PC-3 (cell line): ENCODE measurements at regions not wholly inside any gene's neighbourhood (a gene's known extent, or its start where the extent isn't known, plus 50 kb on each side); places are given as distances from the start of the nearest gene placed in this dataset.

Experiments
- ATAC-seq: fragments of 200-7000 bp; cut with Tn5 transposase; 2 replicates; pipeline ENCODE4 v1.9.1; 2020; ENCODE audit warnings: mild to moderate bottlenecking, moderate library complexity
- BruUV-seq: library from RNA; stranded (reverse); fragments of 400-500 nt; replicated peaks from 2 replicates; lab custom pipeline; 2021; lab: Mats Ljungman, UMichigan
- CTCF ChIA-PET: fragments of 300-600 bp; sonication (Branson Sonifier 250); formaldehyde crosslinking; loops from one replicate; lab custom pipeline; 2022; ENCODE audit warnings: antibody characterized with exemption; lab: Charles Lee
- POLR2A ChIA-PET: fragments of 300-600 bp; sonication (Branson Sonifier 250); formaldehyde crosslinking; loops from one replicate; lab custom pipeline; 2022; ENCODE audit warnings: antibody characterized with exemption; ENCODE audit not compliant: unreplicated experiment; lab: Charles Lee
- DNase-seq: peaks from one replicate; pipeline ENCODE4 v3.0.0-alpha.2; 2015
- H2AFZ ChIP-seq: fragments of 300-600 bp; sonication (generic); 2 replicates; pipeline ENCODE4 v1.6.0; 2016; ENCODE audit warnings: antibody characterized with exemption, low read length
- H3F3A ChIP-seq: fragments of 300-600 bp; sonication (generic); one replicate; pipeline ENCODE4 v1.6.0; 2017; ENCODE audit warnings: antibody characterized with exemption, low read length, control low read depth, mild to moderate bottlenecking; ENCODE audit not compliant: unreplicated experiment
- H3K27ac ChIP-seq: fragments of 300-600 bp; sonication (generic); 2 replicates; pipeline ENCODE4 v1.5.1; 2016; ENCODE audit warnings: mild to moderate bottlenecking, low read length
- H3K27me3 ChIP-seq: fragments of 300-600 bp; sonication (generic); 2 replicates; pipeline ENCODE4 v1.6.1; 2016; ENCODE audit warnings: low read length, mixed read lengths
- H3K36me3 ChIP-seq: fragments of 300-600 bp; sonication (generic); 2 replicates; pipeline ENCODE4 v1.6.1; 2016; ENCODE audit warnings: low read depth, mixed run types, low read length, mixed read lengths
- H3K4me1 ChIP-seq: fragments of 300-600 bp; sonication (generic); 2 replicates; pipeline ENCODE4 v1.5.1; 2016; ENCODE audit warnings: low read length; ENCODE audit not compliant: insufficient read depth
- H3K4me2 ChIP-seq: fragments of 300-600 bp; sonication (generic); 2 replicates; pipeline ENCODE4 v1.6.0; 2016; ENCODE audit warnings: low read length
- H3K4me3 ChIP-seq: fragments of 300-600 bp; sonication (generic); 2 replicates; pipeline ENCODE4 v1.5.1; 2016; ENCODE audit warnings: mild to moderate bottlenecking, low read length, mixed read lengths
- H3K79me2 ChIP-seq: fragments of 300-600 bp; sonication (generic); 2 replicates; pipeline ENCODE4 v1.6.1; 2017; ENCODE audit warnings: low read length, mixed read lengths
- H3K9ac ChIP-seq: fragments of 300-600 bp; sonication (generic); 2 replicates; pipeline ENCODE4 v1.6.0; 2016; ENCODE audit warnings: mild to moderate bottlenecking, low read length
- H3K9me2 ChIP-seq: fragments of 300-600 bp; sonication (generic); replicated peaks from 2 replicates; pipeline ENCODE4 v1.6.1; 2016; ENCODE audit warnings: mixed run types, low read length, mixed read lengths
- H3K9me3 ChIP-seq: fragments of 300-600 bp; sonication (generic); 2 replicates; pipeline ENCODE4 v1.6.1; 2016; ENCODE audit warnings: low read length, mixed read lengths
- H4K20me1 ChIP-seq: fragments of 300-600 bp; sonication (generic); 2 replicates; pipeline ENCODE4 v1.6.1; 2016; ENCODE audit warnings: low read length, mixed read lengths
- CTCF ChIP-seq: fragments of 300-600 bp; sonication (generic); conservative IDR thresholded peaks from 2 replicates; pipeline ENCODE4 v1.5.1; 2017; ENCODE audit warnings: antibody characterized with exemption, low read depth, mild to moderate bottlenecking, low read length
- EZH2 ChIP-seq: fragments of 300-600 bp; sonication (generic); IDR thresholded peaks from one replicate; pipeline ENCODE4 v1.6.1; 2017; ENCODE audit warnings: antibody characterized with exemption, mild to moderate bottlenecking, low read length; ENCODE audit not compliant: unreplicated experiment
- EZH2phosphoT487 ChIP-seq: fragments of 300-600 bp; sonication (generic); IDR thresholded peaks from 2 replicates; pipeline ENCODE4 v1.6.1; 2018; ENCODE audit warnings: mild to moderate bottlenecking, antibody characterized with exemption, low read length, borderline replicate concordance
- intact Hi-C: fragments of 100-400 bp; cut with micrococcal nuclease; formaldehyde crosslinking; loops from 2 replicates; pipeline ENCODE4 v1.9.0; 2023

- no peaks in the 10 kb centered on the region for H3K4me1 ChIP-seq
- no peaks in the 10 kb centered on the region for H3K9me2 ChIP-seq
- no peaks in the 10 kb centered on the region for H4K20me1 ChIP-seq
- H3F3A ChIP-seq, result no peaks in the 10 kb centered on the region
- H3K9me3 ChIP-seq, result no peaks in the 10 kb centered on the region
- H3K27me3 ChIP-seq, result no peaks in the 10 kb centered on the region
- H3K9ac ChIP-seq, result no peak overlapping the region
- no peak for TF ChIP-seq EZH2
- no peak for TF ChIP-seq CTCF
- no peak for TF ChIP-seq EZH2phosphoT487
- ATAC-seq (no peak), DNase-seq (no peak)
- ChIA-PET CTCF (no interaction called here), POLR2A (no interaction called here)
- H2AFZ ChIP-seq, result no peak overlapping the region
- no TSS peak for BruUV-seq
- H3K4me3 ChIP-seq, result no peak overlapping the region
- intact Hi-C loops, result no loop called here
- no peaks in the 10 kb centered on the region for H3K36me3 ChIP-seq
- no peaks in the 10 kb centered on the region for H3K79me2 ChIP-seq
- H3K4me2 ChIP-seq, result no peak overlapping the region
- no peak overlapping the region for H3K27ac ChIP-seq
Observed at GRCh38 chr16:25317732-25318316, 60.2 kb upstream of the ZKSCAN2 start.

- Histone ChIP-seq H3K9ac (no peak overlapping the region), H3K4me2 (no peak overlapping the region), H3K27ac (no peak overlapping the region), H3K27me3 (no peaks in the 10 kb centered on the region), H4K20me1 (no peaks in the 10 kb centered on the region), H3K9me3 (no peaks in the 10 kb centered on the region), H3K36me3 (no peaks in the 10 kb centered on the region), H2AFZ (no peak overlapping the region), H3F3A (no peaks in the 10 kb centered on the region), H3K4me1 (no peaks in the 10 kb centered on the region), H3K9me2 (no peaks in the 10 kb centered on the region), H3K79me2 (no peaks in the 10 kb centered on the region), H3K4me3 (no peak overlapping the region)
- no TSS peak for BruUV-seq
- POLR2A ChIA-PET, result no interaction called here
- DNase-seq (no peak), ATAC-seq (no peak)
- intact Hi-C loops, result no loop called here
- CTCF ChIA-PET, result no interaction called here
- TF ChIP-seq EZH2phosphoT487 (no peak), EZH2 (no peak), CTCF (no peak)
Observed at GRCh38 chr16:25311950-25312349, 54.3 kb upstream of the ZKSCAN2 start.

GRCh38 chr16:25311039-25311438 lies 53.4 kb upstream of the ZKSCAN2 start:
- POLR2A ChIA-PET, result no interaction called here
- no peak overlapping the region for H3K4me2 ChIP-seq
- TF ChIP-seq EZH2 (no peak), EZH2phosphoT487 (no peak), CTCF (no peak)
- no peak overlapping the region for H3K27ac ChIP-seq
- no peaks in the 10 kb centered on the region for H3K4me1 ChIP-seq
- ATAC-seq, result no peak
- no peak overlapping the region for H3K9ac ChIP-seq
- CTCF ChIA-PET, result no interaction called here
- H3K79me2 ChIP-seq, result no peaks in the 10 kb centered on the region
- no peaks in the 10 kb centered on the region for H4K20me1 ChIP-seq
- no peak overlapping the region for H3K4me3 ChIP-seq
- no peaks in the 10 kb centered on the region for H3K36me3 ChIP-seq
- intact Hi-C loops, result no loop called here
- no peak overlapping the region for H2AFZ ChIP-seq
- DNase-seq, result no peak
- H3K27me3 ChIP-seq, result no peaks in the 10 kb centered on the region
- no peaks in the 10 kb centered on the region for H3K9me3 ChIP-seq
- H3F3A ChIP-seq, result no peaks in the 10 kb centered on the region
- no TSS peak for BruUV-seq
- H3K9me2 ChIP-seq, result no peaks in the 10 kb centered on the region
